Progenitor cell of endocrine pancreas (in vitro differentiated cells): ENCODE measurements at regions not wholly inside any gene's neighbourhood (a gene's known extent, or its start where the extent isn't known, plus 50 kb on each side); places are given as distances from the start of the nearest gene placed in this dataset.
"Not testable (repeated sequence)": the region's sequence is repeated elsewhere in the genome, so short reads cannot be mapped to it uniquely, and the experiment has no call there.

ENCODE experiments used
- DNase-seq: peaks from one replicate; pipeline ENCODE4 v3.0.0; 2021; ENCODE audit warnings: low spot score; ENCODE audit not compliant: unreplicated experiment
- H3K27ac Mint-ChIP-seq: 2 replicates; pipeline ENCODE4 v1.8.0; 2021; ENCODE audit warnings: mild to moderate bottlenecking, moderate library complexity, mixed read lengths
- H3K27me3 Mint-ChIP-seq: 2 replicates; pipeline ENCODE4 v1.8.0; 2021; ENCODE audit warnings: mixed read lengths
- H3K36me3 Mint-ChIP-seq: 2 replicates; pipeline ENCODE4 v1.8.0; 2022; ENCODE audit warnings: mixed read lengths; ENCODE audit not compliant: insufficient read depth
- H3K4me1 Mint-ChIP-seq: 2 replicates; pipeline ENCODE4 v1.8.0; 2021; ENCODE audit warnings: low read depth, mixed read lengths
- H3K4me3 Mint-ChIP-seq: 2 replicates; pipeline ENCODE4 v1.8.0; 2021; ENCODE audit warnings: low read depth, mild to moderate bottlenecking, moderate library complexity, mixed read lengths
- H3K9me3 Mint-ChIP-seq: 2 replicates; pipeline ENCODE4 v1.8.0; 2021; ENCODE audit warnings: low read depth, mixed read lengths
- TF ChIP-seq, protein P1 (sequence below): fragments of 200-600 bp; sonication (generic); IDR thresholded peaks from one replicate; pipeline ENCODE4 v1.5.0; 2021; ENCODE audit warnings: antibody characterized with exemption, mild to moderate bottlenecking; ENCODE audit not compliant: unreplicated experiment

DNA sequence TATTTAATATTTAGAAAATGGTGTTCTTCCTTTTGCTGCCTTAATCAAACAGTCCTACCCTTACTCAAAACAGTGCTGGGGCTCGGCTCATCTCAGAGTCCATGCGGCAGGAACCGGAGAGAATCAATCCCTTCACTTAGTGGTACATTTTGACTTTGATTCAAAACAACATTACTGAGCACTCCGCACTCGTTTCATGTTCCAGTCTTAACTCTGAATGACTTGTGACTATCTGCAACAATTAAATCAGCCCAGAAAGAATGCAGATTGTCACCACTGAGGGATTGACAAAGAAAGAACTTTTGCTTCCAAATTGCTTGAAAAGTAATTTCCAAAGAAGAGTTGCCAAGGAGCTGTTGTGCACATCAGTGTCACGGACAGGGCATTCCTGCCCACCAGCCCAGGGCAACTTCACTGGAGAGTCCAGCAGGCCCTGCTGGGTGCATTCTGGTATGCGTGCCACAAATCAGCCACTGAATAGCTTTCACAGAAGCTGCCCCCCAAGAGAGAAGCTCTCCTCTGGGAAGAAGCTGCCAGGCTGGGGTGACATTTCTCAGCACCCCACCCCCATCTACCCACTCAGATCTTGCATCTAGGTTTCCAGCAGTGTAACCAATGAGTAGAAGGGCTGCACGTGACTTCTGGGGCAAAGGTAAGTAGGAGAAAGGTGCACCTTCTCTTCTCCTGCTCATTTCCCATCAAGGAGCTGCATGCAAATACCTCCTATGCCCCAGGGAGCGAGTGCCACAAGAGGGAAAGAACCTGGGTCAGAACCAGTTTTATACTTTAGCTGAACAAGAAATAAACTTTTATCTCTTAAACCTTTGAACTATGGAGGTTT is 84.6 kb upstream of the ATP8B1 start:
- Mint-ChIP-seq H3K36me3 (peaks cover 1% of the 10 kb centered on the region), H3K4me1 (peaks cover 16% of the 10 kb centered on the region), H3K4me3 (no peak overlapping the region), H3K9me3 (peaks cover 4% of the 10 kb centered on the region), H3K27me3 (no peaks in the 10 kb centered on the region), H3K27ac (no peak overlapping the region)
- DNase-seq, result no peak
- TF ChIP-seq, protein P1, sequence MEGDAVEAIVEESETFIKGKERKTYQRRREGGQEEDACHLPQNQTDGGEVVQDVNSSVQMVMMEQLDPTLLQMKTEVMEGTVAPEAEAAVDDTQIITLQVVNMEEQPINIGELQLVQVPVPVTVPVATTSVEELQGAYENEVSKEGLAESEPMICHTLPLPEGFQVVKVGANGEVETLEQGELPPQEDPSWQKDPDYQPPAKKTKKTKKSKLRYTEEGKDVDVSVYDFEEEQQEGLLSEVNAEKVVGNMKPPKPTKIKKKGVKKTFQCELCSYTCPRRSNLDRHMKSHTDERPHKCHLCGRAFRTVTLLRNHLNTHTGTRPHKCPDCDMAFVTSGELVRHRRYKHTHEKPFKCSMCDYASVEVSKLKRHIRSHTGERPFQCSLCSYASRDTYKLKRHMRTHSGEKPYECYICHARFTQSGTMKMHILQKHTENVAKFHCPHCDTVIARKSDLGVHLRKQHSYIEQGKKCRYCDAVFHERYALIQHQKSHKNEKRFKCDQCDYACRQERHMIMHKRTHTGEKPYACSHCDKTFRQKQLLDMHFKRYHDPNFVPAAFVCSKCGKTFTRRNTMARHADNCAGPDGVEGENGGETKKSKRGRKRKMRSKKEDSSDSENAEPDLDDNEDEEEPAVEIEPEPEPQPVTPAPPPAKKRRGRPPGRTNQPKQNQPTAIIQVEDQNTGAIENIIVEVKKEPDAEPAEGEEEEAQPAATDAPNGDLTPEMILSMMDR, result no peak

DNA sequence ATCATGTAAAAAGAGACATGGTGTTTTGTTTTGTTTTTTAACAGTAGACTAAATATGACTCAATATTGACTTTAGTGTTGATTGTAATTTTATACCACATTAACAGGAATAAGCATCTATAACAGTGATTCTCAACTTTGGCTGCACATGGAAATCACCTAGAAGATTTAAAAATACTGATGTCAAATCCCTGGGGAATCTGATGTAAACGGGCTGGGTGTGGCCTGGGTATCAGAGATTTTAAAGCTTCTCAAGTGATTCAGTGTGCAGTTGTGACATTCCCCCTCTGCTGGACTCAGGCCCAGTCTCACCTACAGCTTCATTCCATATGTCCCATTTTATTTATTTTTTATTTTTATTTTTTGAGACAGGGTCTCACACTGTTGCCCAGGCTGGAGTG is 82.8 kb upstream of the ATP8B1 start:
- DNase-seq, result no peak
- Mint-ChIP-seq H3K36me3 (peaks cover 1% of the 10 kb centered on the region), H3K9me3 (peaks cover 4% of the 10 kb centered on the region), H3K27ac (no peak overlapping the region), H3K27me3 (no peaks in the 10 kb centered on the region), H3K4me1 (peaks cover 14% of the 10 kb centered on the region), H3K4me3 (no peak overlapping the region)
- TF ChIP-seq, protein P1, result no peak

DNA sequence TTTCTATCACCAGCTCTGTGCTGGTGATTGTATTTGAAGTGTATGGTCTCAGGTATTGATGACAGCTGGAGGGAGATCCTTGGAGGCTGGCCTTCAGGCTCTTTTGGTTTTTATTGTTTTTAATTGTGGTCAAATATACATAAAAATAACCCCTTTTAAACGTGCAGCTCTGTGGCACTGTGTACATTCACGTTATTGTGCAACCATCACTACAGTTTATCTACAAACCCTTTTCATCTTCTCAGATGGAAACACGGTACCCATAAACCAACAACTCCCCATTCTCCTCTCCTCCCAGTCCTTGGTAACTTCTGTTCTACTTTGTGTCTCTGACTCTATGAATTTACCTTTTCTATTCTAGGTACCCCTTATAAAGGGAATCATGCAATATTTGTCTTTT is 79.3 kb upstream of the ATP8B1 start:
- H3K9me3 Mint-ChIP-seq, result peaks cover 18% of the 10 kb centered on the region
- no peaks in the 10 kb centered on the region for H3K27me3 Mint-ChIP-seq
- H3K27ac Mint-ChIP-seq, result no peak overlapping the region
- H3K4me3 Mint-ChIP-seq, result no peak overlapping the region
- H3K4me1 Mint-ChIP-seq, result peaks cover 2% of the 10 kb centered on the region
- no peak for DNase-seq
- H3K36me3 Mint-ChIP-seq, result peaks cover 3% of the 10 kb centered on the region
- TF ChIP-seq, protein P1, result no peak

DNA sequence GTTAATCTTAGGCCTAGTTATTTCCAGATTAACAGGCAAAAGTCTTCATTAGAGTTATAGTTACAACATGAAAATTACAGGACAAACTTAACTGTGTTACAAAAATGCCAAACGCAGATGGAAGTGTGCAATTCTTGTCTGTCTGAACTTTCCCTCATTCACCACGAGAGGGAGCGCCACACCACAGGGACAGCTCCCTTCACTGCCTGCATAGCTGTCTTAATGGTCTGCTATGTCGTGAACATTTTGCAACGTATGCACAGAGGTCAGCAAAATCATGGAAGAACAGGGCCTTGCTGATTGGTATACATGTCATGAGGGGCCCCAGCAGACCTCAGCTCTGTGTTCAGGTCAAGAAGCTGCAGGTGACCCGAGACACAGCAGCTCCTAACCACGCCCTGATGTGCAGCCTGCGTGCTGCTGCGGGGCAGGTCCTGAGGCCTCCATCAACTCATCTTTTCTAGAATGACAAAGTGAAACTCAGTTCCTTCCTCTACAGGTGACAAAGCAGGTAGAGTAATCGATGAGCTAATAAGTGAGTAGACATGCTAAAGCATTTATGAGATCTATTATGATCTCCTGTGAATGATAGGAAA is 78.8 kb upstream of the ATP8B1 start:
- TF ChIP-seq, protein P1, result peak; percentile 94
- Mint-ChIP-seq H3K4me3 (no peak overlapping the region), H3K4me1 (no peaks in the 10 kb centered on the region), H3K27ac (no peak overlapping the region), H3K27me3 (no peaks in the 10 kb centered on the region), H3K36me3 (peaks cover 3% of the 10 kb centered on the region), H3K9me3 (peaks cover 20% of the 10 kb centered on the region)
- peak; percentile 49 for DNase-seq

DNA sequence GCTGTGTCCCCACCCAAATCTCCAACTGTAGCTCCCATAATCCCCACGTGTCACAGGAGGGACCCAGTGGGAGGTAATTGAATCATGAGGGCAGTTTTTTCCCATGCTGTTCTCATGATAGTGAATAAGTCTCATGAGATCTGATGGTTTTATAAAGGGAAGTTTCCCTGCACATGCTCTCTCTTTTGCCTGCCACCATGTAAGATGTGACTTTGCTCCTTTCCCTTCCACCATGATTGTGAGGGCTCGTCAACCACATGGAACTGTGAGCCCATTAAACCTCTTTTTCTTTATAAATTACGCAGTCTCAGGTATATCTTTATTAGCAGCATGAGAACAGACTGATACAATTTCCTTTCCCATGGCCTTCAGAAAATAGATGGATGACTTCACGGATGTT is 76.8 kb upstream of the ATP8B1 start:
- H3K4me1 Mint-ChIP-seq, H3K4me3 Mint-ChIP-seq, H3K27ac Mint-ChIP-seq, H3K27me3 Mint-ChIP-seq, H3K36me3 Mint-ChIP-seq, DNase-seq: not testable (repeated sequence)
- H3K9me3 Mint-ChIP-seq, result peaks cover 24% of the 10 kb centered on the region
